ENCODE measurements at regions not wholly inside any gene's neighbourhood (a gene's known extent, or its start where the extent isn't known, plus 50 kb on each side); places are given as distances from the start of the nearest gene placed in this dataset.

- no peak for TF ChIP-seq CTCF (tag by site-specific recombination; IDR thresholded peaks at IDR 0.05)
- TF ChIP-seq ZNF138 (tag by site-specific recombination; IDR thresholded peaks at IDR 0.05; ENCODE audit: borderline replicate concordance): no peak
- TF ChIP-seq REST (tag by site-specific recombination; IDR thresholded peaks at IDR 0.05): no peak
- no peak for TF ChIP-seq ZNF513 (tag by site-specific recombination; IDR thresholded peaks at IDR 0.05)
- TF ChIP-seq ZNF146 (tag by site-specific recombination; IDR thresholded peaks at IDR 0.05): no peak
- TF ChIP-seq ZNF548 (tag by site-specific recombination; IDR thresholded peaks at IDR 0.05): no peak
- no peak for TF ChIP-seq KLF1 (tag by site-specific recombination; IDR thresholded peaks at IDR 0.05)
- no peak for TF ChIP-seq ZNF112 (tag by site-specific recombination; IDR thresholded peaks at IDR 0.05)
- no peak for TF ChIP-seq ZNF324 (tag by site-specific recombination; IDR thresholded peaks at IDR 0.05)
- TF ChIP-seq ZBTB21 (tag by site-specific recombination; IDR thresholded peaks at IDR 0.05): no peak
- no peak for TF ChIP-seq SALL2 (tag by site-specific recombination; IDR thresholded peaks at IDR 0.05; ENCODE audit: borderline replicate concordance)
- no peak for TF ChIP-seq ZNF24 (tag by site-specific recombination; IDR thresholded peaks at IDR 0.05)
- TF ChIP-seq ZNF416 (tag by site-specific recombination; IDR thresholded peaks at IDR 0.05): no peak
Measured at GRCh38 chr6:85285934-85286333, 163.9 kb upstream of the NT5E start.
